ENCODE measurements at regions not wholly inside any gene's neighbourhood (a gene's known extent, or its start where the extent isn't known, plus 50 kb on each side); places are given as distances from the start of the nearest gene placed in this dataset.

- TF ChIP-seq EGR1 (IDR thresholded peaks at IDR 0.05; ENCODE audit: low read depth) (no peak), FOSL1 (IDR thresholded peaks at IDR 0.05; ENCODE audit: low read depth) (no peak), POLR2A (IDR thresholded peaks at IDR 0.05; ENCODE audit: borderline replicate concordance, extremely low read depth, insufficient read depth, insufficient read length) (no peak), EZH2 (IDR thresholded peaks at IDR 0.05) (no peak), RAD21 (IDR thresholded peaks at IDR 0.05; ENCODE audit: low read depth) (no peak)
These were observed 976.2 kb upstream of the LRFN5 start for GRCh38 chr14:40630471-40630870.
